ENCODE measurements at regions not wholly inside any gene's neighbourhood (a gene's known extent, or its start where the extent isn't known, plus 50 kb on each side); places are given as distances from the start of the nearest gene placed in this dataset.

DNA sequence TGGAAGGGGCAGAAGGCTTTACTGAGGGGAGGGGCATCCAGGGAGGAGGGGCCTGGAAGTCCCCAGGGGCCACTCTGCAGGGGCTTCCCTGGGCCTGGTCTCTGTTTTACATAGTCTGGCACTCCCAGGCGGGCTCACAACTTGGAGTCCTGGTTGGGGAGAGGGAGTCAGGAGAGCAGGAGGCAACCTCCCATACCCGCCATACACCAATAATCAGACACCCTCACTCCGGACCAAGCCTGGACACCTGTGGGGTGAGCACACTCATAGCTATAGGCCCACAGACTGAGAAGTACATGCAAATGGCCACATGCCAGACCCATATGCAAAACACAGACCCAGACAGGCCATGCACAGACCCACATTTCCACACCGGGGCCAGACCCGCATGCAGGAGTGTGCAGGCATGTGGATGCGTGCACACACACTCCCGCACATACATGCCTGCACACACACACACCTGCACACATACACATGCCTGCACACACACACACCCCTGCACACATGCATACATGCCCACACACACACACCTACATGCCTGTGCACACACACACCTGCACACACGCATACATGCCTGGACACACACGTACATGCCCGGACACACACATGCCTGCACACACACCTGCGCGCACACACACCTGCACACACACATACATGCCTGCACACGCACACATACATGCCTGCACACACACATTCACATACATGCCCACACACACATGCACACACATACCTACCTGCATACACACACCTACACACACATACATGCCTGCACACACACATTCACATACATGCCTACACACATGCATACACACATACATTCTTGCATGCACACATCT is 89.5 kb upstream of the RUNX3 start:
- FAIRE-seq (peak; percentile 99), DNase-seq (ENCODE audit: insufficient read length, low spot score) (peak; percentile 56)
- TF ChIP-seq PAX5 (IDR thresholded peaks at IDR 0.05; ENCODE audit: insufficient read depth, low read length, severe bottlenecking) (no peak), SPI1 (IDR thresholded peaks at IDR 0.05; ENCODE audit: low read depth, low read length) (no peak), POLR2A (IDR thresholded peaks at IDR 0.05; ENCODE audit: low read depth, low read length) (peak; percentile 50), POLR2AphosphoS5 (IDR thresholded peaks at IDR 0.05; ENCODE audit: low read depth, low read length) (peak; percentile 63; the same call in 1 of the 2 replicates), POU2F2 (IDR thresholded peaks at IDR 0.05; ENCODE audit: low read depth, low read length) (peak; percentile 99), TAF1 (IDR thresholded peaks at IDR 0.05; ENCODE audit: low read depth, low read length) (0 out of 2 replicates have a peak, but pooled peaks have one; percentile 43)

GRCh38 chr1:25018943-25019336 is 88.9 kb upstream of the RUNX3 start:
- TF ChIP-seq TAF1 (IDR thresholded peaks at IDR 0.05; ENCODE audit: low read depth, low read length) (no peak), SPI1 (IDR thresholded peaks at IDR 0.05; ENCODE audit: low read depth, low read length) (no peak), POLR2A (IDR thresholded peaks at IDR 0.05; ENCODE audit: low read depth, low read length) (no peak), PAX5 (IDR thresholded peaks at IDR 0.05; ENCODE audit: insufficient read depth, low read length, severe bottlenecking) (no peak), POU2F2 (IDR thresholded peaks at IDR 0.05; ENCODE audit: low read depth, low read length) (no peak), POLR2AphosphoS5 (IDR thresholded peaks at IDR 0.05; ENCODE audit: low read depth, low read length) (no peak)
- FAIRE-seq (peak; percentile 28), DNase-seq (ENCODE audit: insufficient read length, low spot score) (no peak)

DNA sequence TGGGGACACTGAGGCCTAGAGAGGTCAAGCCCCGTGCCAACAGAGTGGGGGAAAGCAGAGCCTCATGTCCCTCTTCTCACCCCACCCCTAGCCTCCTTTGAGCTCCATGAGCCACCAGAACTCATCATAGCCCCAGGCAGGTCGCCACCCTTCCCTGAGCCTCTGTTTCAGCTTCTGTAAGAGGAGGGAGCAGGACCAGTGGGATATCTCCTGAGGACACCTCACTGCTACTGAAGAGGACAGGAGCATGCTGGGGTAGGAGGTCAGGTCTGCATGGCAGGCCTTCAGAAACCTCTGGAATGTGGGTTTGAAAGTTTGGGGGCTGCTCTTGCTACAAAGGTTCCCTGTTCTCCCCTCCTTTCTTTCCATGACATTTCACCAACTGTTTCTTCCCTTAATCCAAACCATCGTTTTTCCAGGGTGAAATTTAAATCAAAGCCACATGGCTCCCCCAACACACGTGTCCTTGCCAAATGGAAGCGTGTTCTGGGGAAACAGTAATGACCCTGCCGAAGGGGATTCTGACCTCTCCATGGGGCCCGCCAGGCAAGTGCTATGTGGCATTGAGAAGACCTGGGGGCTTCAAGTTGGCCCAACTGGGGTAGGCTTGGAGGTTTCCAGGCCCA is 88.1 kb upstream of the RUNX3 start:
- FAIRE-seq (peak; percentile 9), DNase-seq (ENCODE audit: insufficient read length, low spot score) (no peak)
- TF ChIP-seq PAX5 (IDR thresholded peaks at IDR 0.05; ENCODE audit: insufficient read depth, low read length, severe bottlenecking) = no peak
- TF ChIP-seq POLR2AphosphoS5 (IDR thresholded peaks at IDR 0.05; ENCODE audit: low read depth, low read length) = no peak
- no peak for TF ChIP-seq SPI1 (IDR thresholded peaks at IDR 0.05; ENCODE audit: low read depth, low read length)
- TF ChIP-seq POU2F2 (IDR thresholded peaks at IDR 0.05; ENCODE audit: low read depth, low read length) = no peak
- TF ChIP-seq TAF1 (IDR thresholded peaks at IDR 0.05; ENCODE audit: low read depth, low read length) = no peak
- no peak for TF ChIP-seq POLR2A (IDR thresholded peaks at IDR 0.05; ENCODE audit: low read depth, low read length)

GRCh38 chr1:25017436-25018109 is 87.5 kb upstream of the RUNX3 start:
- FAIRE-seq = no peak
- TF ChIP-seq POLR2A (IDR thresholded peaks at IDR 0.05; ENCODE audit: low read depth, low read length) (no peak), TAF1 (IDR thresholded peaks at IDR 0.05; ENCODE audit: low read depth, low read length) (no peak), POLR2AphosphoS5 (IDR thresholded peaks at IDR 0.05; ENCODE audit: low read depth, low read length) (no peak), SPI1 (IDR thresholded peaks at IDR 0.05; ENCODE audit: low read depth, low read length) (no peak), POU2F2 (IDR thresholded peaks at IDR 0.05; ENCODE audit: low read depth, low read length) (no peak), PAX5 (IDR thresholded peaks at IDR 0.05; ENCODE audit: insufficient read depth, low read length, severe bottlenecking) (no peak)
- no peak for DNase-seq (ENCODE audit: insufficient read length, low spot score)

DNA sequence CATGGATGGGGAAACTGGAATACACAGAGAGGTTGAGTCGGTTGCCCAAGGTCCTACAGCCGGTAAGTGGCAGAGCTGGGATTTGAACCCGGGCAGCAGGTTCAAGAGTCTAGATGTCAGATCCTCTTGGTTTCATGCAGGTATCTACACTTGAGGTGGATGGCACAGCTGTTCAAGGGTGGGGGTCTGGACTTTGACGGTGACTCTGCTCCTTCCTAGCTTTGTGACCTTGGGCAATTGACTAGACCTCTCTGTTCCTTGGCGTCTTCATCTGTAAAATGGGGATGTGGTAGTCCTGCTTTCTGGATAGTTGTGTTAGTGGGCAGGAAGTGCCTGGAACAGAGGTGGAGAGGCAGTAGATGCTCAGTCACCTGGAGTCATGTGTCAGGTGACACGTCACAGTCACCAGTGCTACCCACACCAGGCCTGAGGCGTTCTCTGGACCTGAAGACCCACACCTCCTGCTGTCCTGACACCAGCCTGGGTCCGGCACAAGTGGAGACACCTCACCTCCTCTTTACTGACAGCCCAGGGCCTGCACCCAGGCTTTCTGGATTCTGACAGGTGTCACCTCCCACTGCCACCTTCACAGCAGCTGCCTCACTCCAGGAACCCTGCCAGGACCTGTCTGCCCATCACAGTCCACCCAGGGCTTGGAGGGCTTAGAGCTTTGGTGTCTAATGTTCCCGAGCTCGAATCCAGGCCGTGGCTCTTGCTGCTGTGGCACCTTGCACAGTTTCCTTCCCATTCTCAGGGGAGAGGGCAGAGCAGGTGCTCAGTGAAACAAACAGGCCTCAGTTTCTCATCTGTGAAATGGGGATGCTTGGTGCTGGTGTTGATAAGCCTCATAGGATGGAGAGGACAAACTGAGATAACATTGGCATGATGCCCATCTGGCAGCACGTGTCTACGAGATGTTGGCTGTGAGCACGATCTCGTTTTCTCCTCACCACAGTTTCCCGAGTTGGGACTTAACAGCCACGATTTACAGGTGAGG is 83.2 kb upstream of the RUNX3 start:
- TF ChIP-seq POLR2A (IDR thresholded peaks at IDR 0.05; ENCODE audit: low read depth, low read length) (no peak), POU2F2 (IDR thresholded peaks at IDR 0.05; ENCODE audit: low read depth, low read length) (no peak), POLR2AphosphoS5 (IDR thresholded peaks at IDR 0.05; ENCODE audit: low read depth, low read length) (no peak), PAX5 (IDR thresholded peaks at IDR 0.05; ENCODE audit: insufficient read depth, low read length, severe bottlenecking) (no peak), TAF1 (IDR thresholded peaks at IDR 0.05; ENCODE audit: low read depth, low read length) (no peak), SPI1 (IDR thresholded peaks at IDR 0.05; ENCODE audit: low read depth, low read length) (no peak)
- DNase-seq (ENCODE audit: insufficient read length, low spot score) (no peak), FAIRE-seq (peak; percentile 45)

DNA sequence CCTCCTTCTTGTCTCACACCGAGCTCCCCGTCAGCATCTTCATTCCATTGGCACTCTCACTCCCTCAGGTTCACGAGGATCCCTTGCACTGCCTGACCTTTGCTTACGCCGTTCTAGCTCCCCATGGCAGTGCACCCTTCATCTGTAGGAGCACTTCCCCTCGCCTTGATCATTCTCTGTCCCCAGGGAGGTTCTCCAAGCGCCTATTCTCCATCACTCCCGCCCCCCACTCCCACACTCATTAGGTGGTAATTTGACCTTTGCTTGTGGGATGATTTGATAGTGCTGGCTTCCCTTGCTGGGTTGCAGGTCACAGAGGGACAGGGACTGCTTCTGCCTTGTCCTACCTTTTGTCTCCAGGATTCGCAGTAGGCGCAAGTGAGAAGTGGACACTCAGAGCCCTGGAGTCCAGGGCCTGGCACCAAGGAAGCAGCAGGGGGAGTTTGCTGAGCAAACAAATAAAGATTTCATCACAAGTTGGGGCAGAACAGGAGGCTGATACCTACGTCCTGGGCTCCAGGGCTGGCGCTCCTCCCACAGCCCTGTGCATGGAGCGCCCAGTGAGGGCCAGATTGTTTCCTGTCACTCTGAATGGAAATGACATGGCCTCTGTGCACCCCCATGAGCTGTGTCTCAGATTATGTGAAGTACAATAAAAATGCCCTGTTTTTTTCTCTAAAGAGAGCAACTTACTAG is 82.0 kb upstream of the RUNX3 start:
- DNase-seq (ENCODE audit: insufficient read length, low spot score) = no peak
- FAIRE-seq = no peak
- TF ChIP-seq SPI1 (IDR thresholded peaks at IDR 0.05; ENCODE audit: low read depth, low read length) (no peak), POLR2A (IDR thresholded peaks at IDR 0.05; ENCODE audit: low read depth, low read length) (no peak), POLR2AphosphoS5 (IDR thresholded peaks at IDR 0.05; ENCODE audit: low read depth, low read length) (no peak), PAX5 (IDR thresholded peaks at IDR 0.05; ENCODE audit: insufficient read depth, low read length, severe bottlenecking) (no peak), POU2F2 (IDR thresholded peaks at IDR 0.05; ENCODE audit: low read depth, low read length) (no peak), TAF1 (IDR thresholded peaks at IDR 0.05; ENCODE audit: low read depth, low read length) (no peak)

GRCh38 chr1:25011275-25011674 is 81.2 kb upstream of the RUNX3 start:
- DNase-seq (ENCODE audit: insufficient read length, low spot score) (no peak), FAIRE-seq (no peak)
- TF ChIP-seq PAX5 (IDR thresholded peaks at IDR 0.05; ENCODE audit: insufficient read depth, low read length, severe bottlenecking) (no peak), POU2F2 (IDR thresholded peaks at IDR 0.05; ENCODE audit: low read depth, low read length) (no peak), TAF1 (IDR thresholded peaks at IDR 0.05; ENCODE audit: low read depth, low read length) (no peak), POLR2A (IDR thresholded peaks at IDR 0.05; ENCODE audit: low read depth, low read length) (no peak), SPI1 (IDR thresholded peaks at IDR 0.05; ENCODE audit: low read depth, low read length) (no peak), POLR2AphosphoS5 (IDR thresholded peaks at IDR 0.05; ENCODE audit: low read depth, low read length) (no peak)
